Transverse colon (tissue), 3 donors: ENCODE measurements at regions not wholly inside any gene's neighbourhood (a gene's known extent, or its start where the extent isn't known, plus 50 kb on each side); places are given as distances from the start of the nearest gene placed in this dataset.

Source experiments
- CTCF ChIP-seq, 5 experiments: fragments of 200-600 bp in 3 of 5; fragments of 450-650 bp in 2 of 5; sonication (generic) in 3 of 5; IDR thresholded peaks; 1 replicate in 2 of 5; 2 replicates in 3 of 5; pipeline ENCODE4 v1.5.1; 2016 to 2017; ENCODE audit warnings: antibody characterized with exemption in 5 of 5, inconsistent platforms in 3 of 5, mild to moderate bottlenecking in 2 of 5, moderate library complexity in 1 of 5
- EP300 ChIP-seq: sonication (generic); formaldehyde crosslinking; IDR thresholded peaks from one replicate; pipeline ENCODE4 v1.6.1; 2017; ENCODE audit warnings: antibody characterized with exemption, low read depth
- POLR2A ChIP-seq: fragments of 450-650 bp; IDR thresholded peaks from one replicate; pipeline ENCODE4 v1.6.1; 2016; ENCODE audit warnings: antibody characterized with exemption, mild to moderate bottlenecking, moderate library complexity

- TF ChIP-seq CTCF (IDR thresholded peaks at IDR 0.05) (no peak), EP300 (no peak), POLR2A (no peak)
Observed at GRCh38 chr12:97394657-97395056, 67.9 kb upstream of the RMST start.
